ENCODE measurements at regions not wholly inside any gene's neighbourhood (a gene's known extent, or its start where the extent isn't known, plus 50 kb on each side); places are given as distances from the start of the nearest gene placed in this dataset.

DNA sequence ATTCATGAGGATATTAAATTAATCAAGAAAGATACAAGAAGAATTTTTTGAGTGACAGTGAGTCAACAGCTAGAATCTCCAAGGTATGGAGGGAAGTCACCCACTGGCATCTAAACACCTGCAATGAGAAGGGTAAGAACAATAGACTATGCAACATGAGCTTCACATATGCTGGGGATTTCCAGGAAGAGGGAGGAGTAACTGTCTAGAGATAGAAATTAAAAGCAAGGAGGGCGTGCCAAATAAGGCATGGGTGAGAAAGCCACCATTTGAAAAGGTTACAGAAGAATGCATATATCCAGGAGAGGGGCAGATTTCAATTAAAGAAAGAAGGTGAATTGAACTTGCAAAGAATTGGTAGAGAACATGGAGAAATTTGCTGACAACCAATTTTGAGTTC is 365.7 kb downstream of the GPR37 start:
- TF ChIP-seq, protein P1, sequence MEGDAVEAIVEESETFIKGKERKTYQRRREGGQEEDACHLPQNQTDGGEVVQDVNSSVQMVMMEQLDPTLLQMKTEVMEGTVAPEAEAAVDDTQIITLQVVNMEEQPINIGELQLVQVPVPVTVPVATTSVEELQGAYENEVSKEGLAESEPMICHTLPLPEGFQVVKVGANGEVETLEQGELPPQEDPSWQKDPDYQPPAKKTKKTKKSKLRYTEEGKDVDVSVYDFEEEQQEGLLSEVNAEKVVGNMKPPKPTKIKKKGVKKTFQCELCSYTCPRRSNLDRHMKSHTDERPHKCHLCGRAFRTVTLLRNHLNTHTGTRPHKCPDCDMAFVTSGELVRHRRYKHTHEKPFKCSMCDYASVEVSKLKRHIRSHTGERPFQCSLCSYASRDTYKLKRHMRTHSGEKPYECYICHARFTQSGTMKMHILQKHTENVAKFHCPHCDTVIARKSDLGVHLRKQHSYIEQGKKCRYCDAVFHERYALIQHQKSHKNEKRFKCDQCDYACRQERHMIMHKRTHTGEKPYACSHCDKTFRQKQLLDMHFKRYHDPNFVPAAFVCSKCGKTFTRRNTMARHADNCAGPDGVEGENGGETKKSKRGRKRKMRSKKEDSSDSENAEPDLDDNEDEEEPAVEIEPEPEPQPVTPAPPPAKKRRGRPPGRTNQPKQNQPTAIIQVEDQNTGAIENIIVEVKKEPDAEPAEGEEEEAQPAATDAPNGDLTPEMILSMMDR (IDR thresholded peaks at IDR 0.05): no peak
- no peak for TF ChIP-seq EZH2 (IDR thresholded peaks at IDR 0.05)
